Stomach (tissue), 4 donors: ENCODE measurements at regions not wholly inside any gene's neighbourhood (a gene's known extent, or its start where the extent isn't known, plus 50 kb on each side); places are given as distances from the start of the nearest gene placed in this dataset.

Experiments
- CTCF ChIP-seq, 7 experiments: fragments of 450-650 bp in 4 of 7; fragments of 200-600 bp in 3 of 7; sonication (generic) in 3 of 7; IDR thresholded peaks; one replicate each; pipeline ENCODE4 v1.5.1; 2016 to 2019; ENCODE audit warnings: antibody characterized with exemption in 7 of 7, control low read depth in 2 of 7, mild to moderate bottlenecking in 1 of 7
- EP300 ChIP-seq: sonication (generic); formaldehyde crosslinking; IDR thresholded peaks from one replicate; pipeline ENCODE4 v1.6.1; 2017; ENCODE audit warnings: antibody characterized with exemption
- POLR2A ChIP-seq, 4 donors: fragments of 450-650 bp; IDR thresholded peaks; one replicate each; pipeline ENCODE4 v1.6.1; 2016; ENCODE audit warnings: antibody characterized with exemption in 4 of 4, control low read depth in 2 of 4, mild to moderate bottlenecking in 1 of 4, moderate library complexity in 1 of 4
- POLR2AphosphoS5 ChIP-seq, 3 donors: sonication (generic); formaldehyde crosslinking; IDR thresholded peaks; one replicate each; pipeline ENCODE4 v1.6.1; 2016; ENCODE audit warnings: antibody characterized with exemption in 3 of 3

GRCh38 chr2:155240176-155240575 is 541.7 kb downstream of the KCNJ3 start:
- TF ChIP-seq CTCF (IDR thresholded peaks at IDR 0.05) = no peak
- no peak for TF ChIP-seq POLR2A (IDR thresholded peaks at IDR 0.05)
- no peak for TF ChIP-seq EP300
- no peak for TF ChIP-seq POLR2AphosphoS5 (IDR thresholded peaks at IDR 0.05)
